Type B pancreatic cell (in vitro differentiated cells): ENCODE measurements at regions not wholly inside any gene's neighbourhood (a gene's known extent, or its start where the extent isn't known, plus 50 kb on each side); places are given as distances from the start of the nearest gene placed in this dataset.

Experiments
- DNase-seq: peaks from one replicate; pipeline ENCODE4 v3.0.0; 2021; ENCODE audit warnings: mixed read lengths; ENCODE audit not compliant: unreplicated experiment; ENCODE audit errors: extremely low spot score
- H3K27ac Mint-ChIP-seq: 2 replicates; pipeline ENCODE4 v1.8.0; 2021; ENCODE audit warnings: mild to moderate bottlenecking, mixed read lengths
- H3K27me3 Mint-ChIP-seq: 2 replicates; pipeline ENCODE4 v1.8.0; 2021; ENCODE audit warnings: mixed read lengths
- H3K36me3 Mint-ChIP-seq: 2 replicates; pipeline ENCODE4 v1.8.0; 2021; ENCODE audit warnings: mixed read lengths
- H3K4me1 Mint-ChIP-seq: one replicate; pipeline ENCODE4 v1.8.0; 2021; ENCODE audit warnings: mixed read lengths; ENCODE audit not compliant: unreplicated experiment
- H3K4me3 Mint-ChIP-seq: 2 replicates; pipeline ENCODE4 v1.8.0; 2021; ENCODE audit warnings: mild to moderate bottlenecking, mixed read lengths
- H3K9me3 Mint-ChIP-seq: 2 replicates; pipeline ENCODE4 v1.8.0; 2021; ENCODE audit warnings: mixed read lengths
- TF ChIP-seq, protein P1 (sequence below): fragments of 200-600 bp; sonication (generic); conservative IDR thresholded peaks from 2 replicates; pipeline ENCODE4 v1.5.0; 2021; ENCODE audit warnings: antibody characterized with exemption, mild to moderate bottlenecking

DNA sequence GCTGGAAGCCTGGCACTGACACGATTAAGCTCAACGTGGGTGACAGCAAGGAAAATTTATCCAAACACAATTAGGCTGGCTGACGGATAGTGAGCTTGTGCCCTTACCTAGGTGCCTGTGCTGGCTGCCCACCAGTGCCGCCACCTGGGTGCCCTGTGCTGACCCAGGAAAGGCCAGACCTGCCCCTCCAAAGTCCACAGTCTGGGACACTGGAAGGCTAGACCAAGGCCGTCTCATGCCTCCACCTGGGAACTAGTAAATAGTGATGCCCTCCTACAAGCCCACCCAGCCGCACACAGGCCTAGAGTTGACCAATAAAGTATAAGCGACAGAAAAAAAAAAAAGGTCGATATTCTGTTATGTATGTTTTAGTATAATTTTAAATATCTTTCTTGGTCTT, 142.6 kb upstream of the MCHR2 start:
- Mint-ChIP-seq H3K27ac (no peak overlapping the region), H3K4me1 (no peaks in the 10 kb centered on the region), H3K27me3 (peaks cover 6% of the 10 kb centered on the region)

DNA sequence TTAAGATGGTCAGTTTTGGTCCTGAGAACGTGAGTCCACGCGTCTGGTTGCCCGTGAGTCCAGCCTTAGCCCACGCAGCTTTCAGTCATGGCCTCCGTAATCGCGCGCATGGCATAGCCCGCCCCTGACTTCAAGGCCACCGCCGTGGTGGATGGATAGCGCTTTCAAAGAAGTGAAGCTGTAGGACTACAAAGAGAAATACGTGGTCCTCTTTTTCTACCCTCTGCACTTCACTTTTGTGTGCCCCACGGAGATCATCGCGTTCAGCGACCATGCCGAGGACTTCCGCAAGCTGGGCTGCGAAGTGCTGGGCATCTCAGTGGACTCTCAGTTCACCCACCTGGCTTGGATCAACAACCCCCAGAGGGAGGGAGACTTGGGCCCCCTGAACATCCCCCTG, 142.0 kb upstream of the MCHR2 start:
- H3K27me3 Mint-ChIP-seq, result peaks cover 6% of the 10 kb centered on the region
- no peaks in the 10 kb centered on the region for H3K4me1 Mint-ChIP-seq
- no peak overlapping the region for H3K4me3 Mint-ChIP-seq
- no peak for DNase-seq
- TF ChIP-seq, protein P1, sequence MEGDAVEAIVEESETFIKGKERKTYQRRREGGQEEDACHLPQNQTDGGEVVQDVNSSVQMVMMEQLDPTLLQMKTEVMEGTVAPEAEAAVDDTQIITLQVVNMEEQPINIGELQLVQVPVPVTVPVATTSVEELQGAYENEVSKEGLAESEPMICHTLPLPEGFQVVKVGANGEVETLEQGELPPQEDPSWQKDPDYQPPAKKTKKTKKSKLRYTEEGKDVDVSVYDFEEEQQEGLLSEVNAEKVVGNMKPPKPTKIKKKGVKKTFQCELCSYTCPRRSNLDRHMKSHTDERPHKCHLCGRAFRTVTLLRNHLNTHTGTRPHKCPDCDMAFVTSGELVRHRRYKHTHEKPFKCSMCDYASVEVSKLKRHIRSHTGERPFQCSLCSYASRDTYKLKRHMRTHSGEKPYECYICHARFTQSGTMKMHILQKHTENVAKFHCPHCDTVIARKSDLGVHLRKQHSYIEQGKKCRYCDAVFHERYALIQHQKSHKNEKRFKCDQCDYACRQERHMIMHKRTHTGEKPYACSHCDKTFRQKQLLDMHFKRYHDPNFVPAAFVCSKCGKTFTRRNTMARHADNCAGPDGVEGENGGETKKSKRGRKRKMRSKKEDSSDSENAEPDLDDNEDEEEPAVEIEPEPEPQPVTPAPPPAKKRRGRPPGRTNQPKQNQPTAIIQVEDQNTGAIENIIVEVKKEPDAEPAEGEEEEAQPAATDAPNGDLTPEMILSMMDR, result no peak
- H3K27ac Mint-ChIP-seq, result no peak overlapping the region
- H3K36me3 Mint-ChIP-seq, result no peaks in the 10 kb centered on the region
- H3K9me3 Mint-ChIP-seq, result no peaks in the 10 kb centered on the region

More for the DNA sequence above, 142.6 kb upstream of the MCHR2 start:
- DNase-seq, result no peak
- Mint-ChIP-seq H3K4me3 (no peak overlapping the region), H3K36me3 (no peaks in the 10 kb centered on the region), H3K9me3 (no peaks in the 10 kb centered on the region)
- TF ChIP-seq, protein P1, result no peak

DNA sequence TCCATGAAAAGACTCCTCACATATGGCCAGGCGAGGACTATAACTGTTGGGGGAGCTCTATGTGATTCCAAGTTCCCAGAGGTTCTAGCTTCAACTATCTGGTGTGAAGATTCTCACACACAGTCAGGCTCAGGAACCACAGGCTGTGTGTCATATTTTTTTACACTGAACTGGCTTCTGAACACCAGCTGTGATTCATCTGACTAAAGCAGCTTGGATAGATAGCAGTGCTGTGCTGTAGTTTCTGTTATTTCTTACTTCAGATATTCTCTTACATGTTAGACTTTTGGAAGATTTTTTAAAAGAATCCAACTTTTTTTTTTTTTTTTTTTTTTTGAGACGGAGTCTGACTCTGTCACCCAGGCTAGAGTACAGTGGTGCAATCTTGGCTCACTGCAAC, 140.7 kb upstream of the MCHR2 start:
- DNase-seq, result no peak
- Mint-ChIP-seq H3K9me3 (no peaks in the 10 kb centered on the region), H3K4me1 (no peaks in the 10 kb centered on the region), H3K4me3 (no peak overlapping the region), H3K36me3 (no peaks in the 10 kb centered on the region), H3K27me3 (peaks cover 6% of the 10 kb centered on the region), H3K27ac (no peak overlapping the region)
- TF ChIP-seq, protein P1, result no peak

DNA sequence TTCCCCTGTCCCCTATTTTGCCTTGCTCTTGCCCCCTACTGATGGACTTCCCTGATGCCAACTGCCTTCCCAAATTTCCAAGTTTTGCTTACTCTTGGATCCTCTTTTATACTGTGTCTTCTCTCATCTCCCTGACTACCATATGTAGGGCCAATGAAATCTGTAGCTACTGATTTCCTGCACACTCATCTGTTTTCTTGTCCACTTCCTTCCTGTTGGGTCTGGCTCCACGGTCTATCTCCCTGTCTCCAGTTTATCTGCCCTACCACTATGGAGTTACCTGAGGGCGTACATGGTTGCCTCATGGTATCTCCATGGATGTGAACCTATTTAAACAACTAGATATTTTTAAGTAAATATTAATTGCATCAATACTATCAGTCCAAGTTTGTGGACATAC, 140.3 kb upstream of the MCHR2 start:
- Mint-ChIP-seq H3K27me3 (peaks cover 6% of the 10 kb centered on the region), H3K9me3 (no peaks in the 10 kb centered on the region), H3K4me3 (no peak overlapping the region), H3K4me1 (no peaks in the 10 kb centered on the region), H3K27ac (no peak overlapping the region), H3K36me3 (no peaks in the 10 kb centered on the region)
- no peak for DNase-seq
- TF ChIP-seq, protein P1, result no peak

DNA sequence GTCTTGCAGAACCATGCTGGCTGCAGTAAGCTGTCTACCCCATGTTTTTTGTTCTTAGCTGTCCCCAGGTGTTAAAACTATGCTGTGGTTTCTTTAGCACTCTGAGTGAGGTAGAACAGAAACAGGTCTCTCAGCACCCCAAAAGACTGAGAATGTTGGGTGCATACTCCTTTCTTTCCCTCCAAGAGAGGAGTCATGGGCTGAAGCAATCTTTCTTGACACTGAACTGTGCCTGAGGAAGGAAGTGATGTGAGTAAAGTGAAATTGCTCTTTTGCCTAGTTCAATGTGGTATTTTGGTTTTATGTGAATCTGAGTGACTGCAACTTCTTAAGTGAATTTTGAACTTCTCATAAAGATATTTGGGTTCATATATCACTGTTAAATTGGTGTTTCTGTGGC, 138.0 kb upstream of the MCHR2 start:
- Mint-ChIP-seq H3K4me1 (no peaks in the 10 kb centered on the region), H3K27ac (no peak overlapping the region), H3K4me3 (no peak overlapping the region), H3K9me3 (no peaks in the 10 kb centered on the region), H3K36me3 (no peaks in the 10 kb centered on the region), H3K27me3 (no peaks in the 10 kb centered on the region)
- TF ChIP-seq, protein P1, result no peak
- no peak for DNase-seq

DNA sequence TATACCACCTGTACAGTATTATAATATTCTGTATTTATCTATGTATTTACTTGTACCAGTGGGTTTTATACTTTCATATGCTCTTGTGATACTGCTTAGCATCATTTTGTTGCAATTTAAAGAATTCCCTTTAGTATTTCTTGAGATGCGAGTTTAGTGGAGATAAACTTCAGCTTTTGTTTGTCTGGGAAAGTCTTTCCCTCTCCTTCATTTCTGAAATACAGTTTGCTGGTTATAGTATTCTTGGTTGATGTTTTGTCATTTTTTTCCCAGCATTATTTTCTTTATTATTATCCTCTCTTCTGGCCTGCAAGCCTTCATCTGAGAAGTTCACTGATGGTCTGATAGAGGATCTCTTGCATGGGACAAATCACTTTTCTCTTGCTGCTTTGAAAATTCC, 136.6 kb upstream of the MCHR2 start:
- no peaks in the 10 kb centered on the region for H3K9me3 Mint-ChIP-seq
- no peak overlapping the region for H3K4me3 Mint-ChIP-seq

More for the DNA sequence above, 136.6 kb upstream of the MCHR2 start:
- H3K4me1 Mint-ChIP-seq, result no peaks in the 10 kb centered on the region
- no peak overlapping the region for H3K27ac Mint-ChIP-seq
- TF ChIP-seq, protein P1, result no peak
- no peak for DNase-seq
- no peaks in the 10 kb centered on the region for H3K27me3 Mint-ChIP-seq
- H3K36me3 Mint-ChIP-seq, result no peaks in the 10 kb centered on the region
